ENCODE measurements at regions not wholly inside any gene's neighbourhood (a gene's known extent, or its start where the extent isn't known, plus 50 kb on each side); places are given as distances from the start of the nearest gene placed in this dataset.

- RAD21 ChIA-PET (ENCODE audit: low non-redundant PET in 1 of 2, low total read pairs in 2 of 2, uncharacterized antibody in 2 of 2, unreplicated experiment in 2 of 2), result no interaction called here
- no peak overlapping the region for H2AFZ ChIP-seq (ENCODE audit: low read depth, low read length, poor library complexity, severe bottlenecking)
- H3K36me3 ChIP-seq (ENCODE audit: control insufficient read depth in 1 of 2, insufficient read depth in 2 of 2, low read length in 2 of 2), result no peaks in the 10 kb centered on the region
- no peaks in the 10 kb centered on the region for H4K20me1 ChIP-seq (ENCODE audit: insufficient read depth)
- no peak overlapping the region for H3K27ac ChIP-seq (ENCODE audit: low read depth, low read length)
- TF ChIP-seq ZNF274 (IDR thresholded peaks at IDR 0.05; ENCODE audit: low read depth, low read length) (no peak), ZFX (IDR thresholded peaks at IDR 0.05) (no peak), CBX3 (IDR thresholded peaks at IDR 0.05; ENCODE audit: low read depth) (no peak), ATF3 (IDR thresholded peaks at IDR 0.05) (no peak), REST (IDR thresholded peaks at IDR 0.05; ENCODE audit: low read depth) (no peak), POLR2A (IDR thresholded peaks at IDR 0.05; ENCODE audit: borderline replicate concordance, extremely low read depth, insufficient read depth, insufficient read length) (no peak), EZH2phosphoT487 (IDR thresholded peaks at IDR 0.05; ENCODE audit: borderline replicate concordance) (no peak), CTCF (IDR thresholded peaks at IDR 0.05 in 2 of 3, conservative IDR thresholded peaks at IDR 0.05 in 1 of 3; ENCODE audit: borderline replicate concordance in 1 of 3, insufficient read depth in 1 of 3, low read depth in 2 of 3, low read length in 2 of 3) (no peak)
- CTCF ChIA-PET, result no interaction called here
- no TSS peak for BruUV-seq (replicated peaks)
- no peak overlapping the region for H3K4me3 ChIP-seq (replicated peaks in 1 of 2; ENCODE audit: low read depth in 1 of 2, low read length in 2 of 2)
- H3K27me3 ChIP-seq (ENCODE audit: insufficient read depth, low read length), result no peaks in the 10 kb centered on the region
- no peaks in the 10 kb centered on the region for H3K9me2 ChIP-seq (ENCODE audit: insufficient read depth)
- ATAC-seq (no peak), DNase-seq (ENCODE audit: low read depth, low spot score) (no peak)
- peaks cover 0 to 5% of the 10 kb centered on the region in 2 experiments; a peak in 1 of 4 replicates for H3K4me1 ChIP-seq (ENCODE audit: control insufficient read depth in 1 of 2, insufficient read depth in 2 of 2, low read length in 2 of 2)
- POLR2A ChIA-PET, result no interaction called here
- no peaks in the 10 kb centered on the region for H3K79me2 ChIP-seq (ENCODE audit: insufficient read depth, low read length)
- no peak overlapping the region for H3K4me2 ChIP-seq (ENCODE audit: low read length)
- intact Hi-C loops (cut with micrococcal nuclease), result no loop called here
- no peaks in the 10 kb centered on the region for H3K9me3 ChIP-seq (ENCODE audit: control insufficient read depth in 1 of 2, insufficient read depth in 1 of 2, low read depth in 1 of 2, low read length in 2 of 2)
- no peak overlapping the region for H3K9ac ChIP-seq (ENCODE audit: low read length)
Measured at GRCh38 chr16:14347706-14348105, 276.6 kb downstream of the MRTFB start.
